NT2/D1 (cell line): ENCODE measurements at regions not wholly inside any gene's neighbourhood (a gene's known extent, or its start where the extent isn't known, plus 50 kb on each side); places are given as distances from the start of the nearest gene placed in this dataset.

Experiments used
- DNase-seq: peaks from one replicate; pipeline ENCODE4 v3.0.0-alpha.2; 2011; ENCODE audit warnings: low read depth, low spot score
- H3K27me3 ChIP-seq: 2 replicates; pipeline ENCODE4 v1.6.0; 2011; ENCODE audit warnings: mild to moderate bottlenecking; ENCODE audit not compliant: insufficient read length, insufficient read depth
- H3K36me3 ChIP-seq: 2 replicates; pipeline ENCODE4 v1.6.1; 2011; ENCODE audit warnings: mild to moderate bottlenecking, low read length, mixed read lengths; ENCODE audit not compliant: insufficient read depth, insufficient read length
- H3K4me1 ChIP-seq: 2 replicates; pipeline ENCODE4 v1.5.1; 2011; ENCODE audit not compliant: insufficient read depth, insufficient read length
- H3K4me3 ChIP-seq: 2 replicates; pipeline ENCODE4 v1.5.1; 2011; ENCODE audit warnings: low read depth; ENCODE audit not compliant: insufficient read length
- H3K9ac ChIP-seq: 2 replicates; pipeline ENCODE4 v1.6.0; 2011; ENCODE audit warnings: low read depth; ENCODE audit not compliant: insufficient read length
- H3K9me3 ChIP-seq: 2 replicates; pipeline ENCODE4 v1.5.1; 2011; ENCODE audit warnings: mild to moderate bottlenecking, low read length; ENCODE audit not compliant: insufficient read depth
- SUZ12 ChIP-seq: IDR thresholded peaks from 2 replicates; pipeline ENCODE4 v1.6.1; 2011; ENCODE audit not compliant: insufficient read length, insufficient read depth; ENCODE audit errors: extremely low read depth
- YY1 ChIP-seq: IDR thresholded peaks from 2 replicates; pipeline ENCODE4 v1.6.1; 2011; ENCODE audit not compliant: insufficient read length, insufficient read depth
- ZNF274 ChIP-seq: IDR thresholded peaks from 2 replicates; pipeline ENCODE4 v1.6.1; 2011; ENCODE audit warnings: mild to moderate bottlenecking, low read depth, low read length

GRCh38 chr14:81938341-81938740, 404.7 kb upstream of the SEL1L start:
- TF ChIP-seq ZNF274 (no peak), YY1 (no peak), SUZ12 (no peak)
- Histone ChIP-seq H3K4me1 (no peaks in the 10 kb centered on the region), H3K27me3 (no peaks in the 10 kb centered on the region), H3K4me3 (no peak overlapping the region), H3K36me3 (no peaks in the 10 kb centered on the region), H3K9ac (no peak overlapping the region), H3K9me3 (no peaks in the 10 kb centered on the region)
- DNase-seq, result no peak

GRCh38 chr14:81940651-81941050, 407.0 kb upstream of the SEL1L start:
- TF ChIP-seq SUZ12 (no peak), YY1 (no peak), ZNF274 (no peak)
- no peaks in the 10 kb centered on the region for H3K27me3 ChIP-seq
- DNase-seq, result no peak

GRCh38 chr14:81942071-81942470, 408.4 kb upstream of the SEL1L start:
- DNase-seq, result no peak
- H3K36me3 ChIP-seq, result no peaks in the 10 kb centered on the region
- H3K9ac ChIP-seq, result no peak overlapping the region
- TF ChIP-seq YY1, result no peak
- no peak for TF ChIP-seq ZNF274
- H3K4me1 ChIP-seq, result no peaks in the 10 kb centered on the region
- H3K27me3 ChIP-seq, result no peaks in the 10 kb centered on the region
- no peak overlapping the region for H3K4me3 ChIP-seq
- H3K9me3 ChIP-seq, result no peaks in the 10 kb centered on the region

More at GRCh38 chr14:81940651-81941050, 407.0 kb upstream of the SEL1L start:
- no peak overlapping the region for H3K9ac ChIP-seq
- H3K36me3 ChIP-seq, result no peaks in the 10 kb centered on the region
- no peaks in the 10 kb centered on the region for H3K4me1 ChIP-seq
- no peak overlapping the region for H3K4me3 ChIP-seq
- no peaks in the 10 kb centered on the region for H3K9me3 ChIP-seq

- TF ChIP-seq ZNF274, result no peak
- Histone ChIP-seq H3K9me3 (no peaks in the 10 kb centered on the region), H3K4me1 (no peaks in the 10 kb centered on the region), H3K4me3 (no peak overlapping the region), H3K27me3 (no peaks in the 10 kb centered on the region), H3K9ac (no peak overlapping the region), H3K36me3 (no peaks in the 10 kb centered on the region)
- DNase-seq, result no peak
Observed at GRCh38 chr14:81946375-81946774, 412.7 kb upstream of the SEL1L start.

- no peak for TF ChIP-seq SUZ12
- TF ChIP-seq YY1, result no peak
- TF ChIP-seq ZNF274, result no peak
- Histone ChIP-seq H3K9me3 (no peaks in the 10 kb centered on the region), H3K4me1 (no peaks in the 10 kb centered on the region), H3K36me3 (no peaks in the 10 kb centered on the region), H3K27me3 (no peaks in the 10 kb centered on the region), H3K4me3 (no peak overlapping the region), H3K9ac (no peak overlapping the region)
- no peak for DNase-seq
Observed at GRCh38 chr14:81946834-81947798, 413.5 kb upstream of the SEL1L start.

- H3K4me3 ChIP-seq, result no peak overlapping the region
- H3K27me3 ChIP-seq, result no peaks in the 10 kb centered on the region
- H3K9ac ChIP-seq, result no peak overlapping the region
- no peaks in the 10 kb centered on the region for H3K4me1 ChIP-seq
- no peak for DNase-seq
- no peaks in the 10 kb centered on the region for H3K36me3 ChIP-seq
- H3K9me3 ChIP-seq, result no peaks in the 10 kb centered on the region
- TF ChIP-seq YY1 (no peak), ZNF274 (no peak)
Observed at GRCh38 chr14:81952917-81953316, 419.3 kb upstream of the SEL1L start.

- Histone ChIP-seq H3K9me3 (no peaks in the 10 kb centered on the region), H3K36me3 (no peaks in the 10 kb centered on the region), H3K27me3 (no peaks in the 10 kb centered on the region), H3K4me1 (no peaks in the 10 kb centered on the region), H3K4me3 (no peak overlapping the region), H3K9ac (no peak overlapping the region)
- DNase-seq, result no peak
- no peak for TF ChIP-seq SUZ12
- TF ChIP-seq ZNF274, result no peak
- no peak for TF ChIP-seq YY1
Observed at GRCh38 chr14:81953419-81953818, 419.8 kb upstream of the SEL1L start.

- Histone ChIP-seq H3K9me3 (no peaks in the 10 kb centered on the region), H3K36me3 (no peaks in the 10 kb centered on the region), H3K4me1 (no peaks in the 10 kb centered on the region), H3K9ac (no peak overlapping the region), H3K4me3 (no peak overlapping the region), H3K27me3 (no peaks in the 10 kb centered on the region)
- TF ChIP-seq YY1 (no peak), SUZ12 (no peak), ZNF274 (no peak)
- DNase-seq, result no peak
Observed at GRCh38 chr14:81955123-81955522, 421.5 kb upstream of the SEL1L start.
